Osteocyte (in vitro differentiated cells): ENCODE measurements at regions not wholly inside any gene's neighbourhood (a gene's known extent, or its start where the extent isn't known, plus 50 kb on each side); places are given as distances from the start of the nearest gene placed in this dataset.

ENCODE experiments used
- DNase-seq: peaks from one replicate; pipeline ENCODE4 v3.0.0; 2021; ENCODE audit warnings: mixed read lengths; ENCODE audit not compliant: unreplicated experiment; ENCODE audit errors: extremely low spot score
- H3K27ac Mint-ChIP-seq: one replicate; pipeline ENCODE4 v1.8.0; 2021; ENCODE audit warnings: mild to moderate bottlenecking, mixed read lengths; ENCODE audit not compliant: unreplicated experiment
- H3K27me3 Mint-ChIP-seq: one replicate; pipeline ENCODE4 v1.8.0; 2021; ENCODE audit warnings: mixed read lengths; ENCODE audit not compliant: unreplicated experiment
- H3K36me3 Mint-ChIP-seq: one replicate; pipeline ENCODE4 v1.8.0; 2021; ENCODE audit warnings: mixed read lengths; ENCODE audit not compliant: unreplicated experiment
- H3K4me1 Mint-ChIP-seq: one replicate; pipeline ENCODE4 v1.8.0; 2021; ENCODE audit warnings: mixed read lengths; ENCODE audit not compliant: unreplicated experiment
- H3K4me3 Mint-ChIP-seq: one replicate; pipeline ENCODE4 v1.8.0; 2021; ENCODE audit warnings: mild to moderate bottlenecking, moderate library complexity, mixed read lengths; ENCODE audit not compliant: unreplicated experiment
- H3K9me3 Mint-ChIP-seq: one replicate; pipeline ENCODE4 v1.8.0; 2021; ENCODE audit warnings: mixed read lengths; ENCODE audit not compliant: unreplicated experiment
- TF ChIP-seq, protein P1 (sequence below): fragments of 200-600 bp; sonication (generic); IDR thresholded peaks from 2 replicates; pipeline ENCODE4 v1.5.0; 2021; ENCODE audit warnings: antibody characterized with exemption, mild to moderate bottlenecking, moderate library complexity

DNA sequence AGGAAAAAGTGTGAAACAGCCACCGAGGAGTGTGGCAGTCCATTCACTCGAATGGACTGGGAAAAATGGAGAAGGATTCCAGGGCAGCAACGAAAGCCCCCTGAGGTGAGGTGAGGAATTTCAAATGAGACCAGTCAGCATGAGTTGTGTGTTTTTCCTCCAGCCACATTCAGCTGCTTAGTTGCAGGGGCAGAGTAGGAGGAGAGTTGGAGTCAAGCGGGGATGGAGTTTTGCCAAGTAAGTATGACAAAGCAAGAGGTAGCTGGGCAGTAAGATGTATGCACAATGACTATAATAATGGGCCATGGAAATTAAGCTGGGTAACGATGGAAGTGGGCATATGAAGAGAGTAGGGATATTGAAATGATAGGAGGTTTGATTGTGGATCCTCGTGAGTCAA lies 64.4 kb downstream of the CCDC54 start:
- H3K9me3 Mint-ChIP-seq: no peaks in the 10 kb centered on the region
- H3K4me1 Mint-ChIP-seq: no peaks in the 10 kb centered on the region
- H3K27ac Mint-ChIP-seq: no peak overlapping the region
- H3K27me3 Mint-ChIP-seq: no peaks in the 10 kb centered on the region
- no peaks in the 10 kb centered on the region for H3K36me3 Mint-ChIP-seq
- DNase-seq: no peak
- TF ChIP-seq, protein P1, sequence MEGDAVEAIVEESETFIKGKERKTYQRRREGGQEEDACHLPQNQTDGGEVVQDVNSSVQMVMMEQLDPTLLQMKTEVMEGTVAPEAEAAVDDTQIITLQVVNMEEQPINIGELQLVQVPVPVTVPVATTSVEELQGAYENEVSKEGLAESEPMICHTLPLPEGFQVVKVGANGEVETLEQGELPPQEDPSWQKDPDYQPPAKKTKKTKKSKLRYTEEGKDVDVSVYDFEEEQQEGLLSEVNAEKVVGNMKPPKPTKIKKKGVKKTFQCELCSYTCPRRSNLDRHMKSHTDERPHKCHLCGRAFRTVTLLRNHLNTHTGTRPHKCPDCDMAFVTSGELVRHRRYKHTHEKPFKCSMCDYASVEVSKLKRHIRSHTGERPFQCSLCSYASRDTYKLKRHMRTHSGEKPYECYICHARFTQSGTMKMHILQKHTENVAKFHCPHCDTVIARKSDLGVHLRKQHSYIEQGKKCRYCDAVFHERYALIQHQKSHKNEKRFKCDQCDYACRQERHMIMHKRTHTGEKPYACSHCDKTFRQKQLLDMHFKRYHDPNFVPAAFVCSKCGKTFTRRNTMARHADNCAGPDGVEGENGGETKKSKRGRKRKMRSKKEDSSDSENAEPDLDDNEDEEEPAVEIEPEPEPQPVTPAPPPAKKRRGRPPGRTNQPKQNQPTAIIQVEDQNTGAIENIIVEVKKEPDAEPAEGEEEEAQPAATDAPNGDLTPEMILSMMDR: no peak
- H3K4me3 Mint-ChIP-seq: no peak overlapping the region

DNA sequence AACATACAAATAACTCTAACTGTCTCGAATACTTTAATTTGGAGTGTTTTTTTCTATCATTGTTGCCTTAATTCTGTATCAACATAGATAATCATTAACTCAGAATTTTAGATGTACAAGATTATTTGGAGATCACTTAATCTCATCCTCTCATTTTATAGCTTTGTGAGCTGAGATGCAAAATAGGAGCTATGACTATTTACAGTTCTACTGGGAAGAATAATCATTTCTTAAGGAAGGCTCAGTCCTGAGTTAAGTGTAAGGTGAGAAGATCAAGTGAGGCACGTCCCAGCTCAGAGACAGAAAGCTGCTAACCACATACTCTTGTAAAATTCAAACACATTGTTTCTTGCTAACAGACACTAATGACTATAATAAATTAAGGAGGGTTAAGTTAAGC lies 66.2 kb downstream of the CCDC54 start:
- no peak for DNase-seq
- Mint-ChIP-seq H3K4me1 (no peaks in the 10 kb centered on the region), H3K4me3 (no peak overlapping the region), H3K9me3 (no peaks in the 10 kb centered on the region), H3K27me3 (no peaks in the 10 kb centered on the region), H3K27ac (no peak overlapping the region), H3K36me3 (no peaks in the 10 kb centered on the region)
- TF ChIP-seq, protein P1: no peak

DNA sequence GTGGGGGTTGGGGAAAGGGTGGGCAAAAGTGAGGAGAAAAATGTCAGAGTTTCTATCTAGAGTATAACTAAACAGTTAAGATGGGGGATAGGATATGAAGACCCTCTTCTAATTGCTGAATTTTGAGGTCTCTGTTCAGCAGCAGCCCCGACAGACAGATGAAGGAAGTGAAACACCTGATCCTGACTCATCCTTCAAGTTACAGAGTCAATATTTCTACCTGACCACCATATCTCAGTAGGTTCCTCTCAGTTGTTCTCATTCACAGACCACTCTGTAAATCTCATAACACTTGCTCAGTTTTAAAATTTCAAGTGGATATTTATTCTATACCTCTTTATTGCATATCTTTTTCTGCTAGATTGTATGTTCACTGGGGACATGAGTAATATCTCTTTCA lies 69.5 kb downstream of the CCDC54 start:
- Mint-ChIP-seq H3K27me3 (no peaks in the 10 kb centered on the region), H3K27ac (no peak overlapping the region), H3K4me3 (no peak overlapping the region), H3K36me3 (no peaks in the 10 kb centered on the region), H3K4me1 (no peaks in the 10 kb centered on the region), H3K9me3 (no peaks in the 10 kb centered on the region)
- TF ChIP-seq, protein P1: no peak
- DNase-seq: no peak

DNA sequence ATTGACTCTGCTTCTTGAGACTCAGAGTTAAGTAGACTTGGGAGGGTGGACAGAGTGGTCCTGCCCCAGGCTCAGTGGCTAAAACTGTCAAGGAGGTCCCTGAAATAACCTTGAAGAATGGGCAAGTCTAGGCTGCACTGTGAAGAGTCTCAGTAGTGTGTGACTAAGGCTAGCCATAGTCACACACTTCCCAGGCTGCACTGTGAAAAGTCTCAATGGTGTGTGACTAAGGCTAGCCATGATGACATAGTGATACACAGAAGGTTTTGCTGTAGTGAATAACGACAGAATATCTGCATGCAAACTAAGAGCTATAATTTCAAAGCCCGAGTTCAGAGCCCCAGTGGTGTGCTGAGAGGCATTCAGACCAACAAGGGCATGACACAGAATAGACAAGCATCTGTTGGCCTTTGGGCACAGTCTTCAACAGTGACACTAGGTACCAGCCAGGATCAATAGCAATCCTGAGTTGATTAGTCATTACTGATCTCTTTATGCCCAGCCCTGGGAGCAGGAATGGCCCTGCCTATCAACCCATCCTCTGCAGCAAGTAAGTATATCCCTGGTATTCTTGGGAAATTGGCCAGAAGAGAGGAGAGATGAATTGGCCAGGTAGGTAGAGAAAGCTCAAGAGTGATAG lies 72.4 kb upstream of the BBX start:
- H3K27me3 Mint-ChIP-seq: no peaks in the 10 kb centered on the region
- no peaks in the 10 kb centered on the region for H3K4me1 Mint-ChIP-seq
- H3K4me3 Mint-ChIP-seq: no peak overlapping the region
- H3K9me3 Mint-ChIP-seq: no peaks in the 10 kb centered on the region
- H3K27ac Mint-ChIP-seq: no peak overlapping the region
- no peaks in the 10 kb centered on the region for H3K36me3 Mint-ChIP-seq
- TF ChIP-seq, protein P1: no peak
- DNase-seq: no peak

DNA sequence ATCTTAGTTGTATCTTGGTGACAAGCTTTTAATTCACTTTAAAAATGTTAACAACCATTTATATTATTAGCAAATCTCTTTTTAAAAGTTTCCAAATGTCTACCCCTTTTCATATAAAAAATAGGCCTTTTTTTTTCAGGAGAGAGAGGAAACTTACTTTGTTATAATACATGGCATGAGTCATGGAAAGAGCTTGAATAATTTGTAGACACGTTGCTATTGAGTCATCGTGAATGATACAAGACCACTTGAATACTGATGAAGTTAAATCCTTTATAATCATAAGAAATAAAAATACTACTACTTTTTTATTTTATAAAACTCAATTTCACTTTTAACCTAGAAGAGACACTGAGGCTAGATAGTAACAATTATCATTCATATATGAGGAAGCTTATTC lies 70.3 kb upstream of the BBX start:
- TF ChIP-seq, protein P1: no peak
- Mint-ChIP-seq H3K4me1 (no peaks in the 10 kb centered on the region), H3K36me3 (no peaks in the 10 kb centered on the region)

More for the DNA sequence above, 70.3 kb upstream of the BBX start:
- H3K4me3 Mint-ChIP-seq: no peak overlapping the region
- no peak for DNase-seq
- H3K27ac Mint-ChIP-seq: no peak overlapping the region
- no peaks in the 10 kb centered on the region for H3K27me3 Mint-ChIP-seq
- no peaks in the 10 kb centered on the region for H3K9me3 Mint-ChIP-seq
